Activated CD4-positive, alpha-beta T cell treated with anti-CD3 and anti-CD28 coated beads, Interleukin-2, amount 10 ng/mL, durations not matched to agents 24 days and 14 days (primary cell): ENCODE measurements at regions not wholly inside any gene's neighbourhood (a gene's known extent, or its start where the extent isn't known, plus 50 kb on each side); places are given as distances from the start of the nearest gene placed in this dataset.

ENCODE experiments used
- DNase-seq: peaks from one replicate; pipeline ENCODE4 v3.0.0; 2022
- H3K27ac Mint-ChIP-seq: one replicate; pipeline ENCODE4 v1.8.0; 2022; ENCODE audit warnings: mild to moderate bottlenecking, mixed read lengths
- H3K27me3 Mint-ChIP-seq: one replicate; pipeline ENCODE4 v1.8.0; 2022; ENCODE audit warnings: mixed read lengths
- H3K36me3 Mint-ChIP-seq: one replicate; pipeline ENCODE4 v1.8.0; 2022; ENCODE audit warnings: low read depth, mild to moderate bottlenecking, mixed read lengths
- H3K4me1 Mint-ChIP-seq: one replicate; pipeline ENCODE4 v1.8.0; 2021; ENCODE audit warnings: mixed read lengths
- H3K4me3 Mint-ChIP-seq: one replicate; pipeline ENCODE4 v1.8.0; 2022; ENCODE audit warnings: mild to moderate bottlenecking, moderate library complexity, mixed read lengths
- H3K9me3 Mint-ChIP-seq: one replicate; pipeline ENCODE4 v1.8.0; 2021; ENCODE audit warnings: mixed read lengths
- intact Hi-C: fragments of 100-400 bp; cut with micrococcal nuclease; formaldehyde crosslinking; loops from one replicate; pipeline ENCODE4 v1.15.1; 2023

DNA sequence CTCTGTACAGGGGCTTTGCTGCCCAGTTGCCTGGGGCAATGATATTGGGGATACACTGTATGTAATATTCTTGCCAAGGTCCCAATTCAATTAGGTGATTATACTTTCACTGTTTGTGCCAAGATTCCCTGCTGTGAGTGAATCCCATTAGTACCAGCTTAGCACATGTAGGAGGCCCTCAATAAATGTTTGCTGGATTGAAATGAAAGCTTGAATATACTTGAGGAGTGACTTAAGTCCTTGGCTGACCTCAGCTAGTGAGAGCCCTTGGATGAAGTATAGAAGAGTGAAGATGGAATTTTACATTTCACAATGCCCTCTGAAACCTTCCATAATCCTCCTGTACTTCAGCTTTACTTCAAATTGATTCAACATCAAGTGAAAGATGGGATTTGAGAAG, 102.9 kb downstream of the GATA6 start:
- DNase-seq, result no peak
- intact Hi-C loops, result no loop called here
- Mint-ChIP-seq H3K36me3 (no peaks in the 10 kb centered on the region), H3K4me3 (no peak overlapping the region), H3K4me1 (no peaks in the 10 kb centered on the region), H3K27me3 (no peaks in the 10 kb centered on the region), H3K27ac (no peak overlapping the region), H3K9me3 (no peaks in the 10 kb centered on the region)

DNA sequence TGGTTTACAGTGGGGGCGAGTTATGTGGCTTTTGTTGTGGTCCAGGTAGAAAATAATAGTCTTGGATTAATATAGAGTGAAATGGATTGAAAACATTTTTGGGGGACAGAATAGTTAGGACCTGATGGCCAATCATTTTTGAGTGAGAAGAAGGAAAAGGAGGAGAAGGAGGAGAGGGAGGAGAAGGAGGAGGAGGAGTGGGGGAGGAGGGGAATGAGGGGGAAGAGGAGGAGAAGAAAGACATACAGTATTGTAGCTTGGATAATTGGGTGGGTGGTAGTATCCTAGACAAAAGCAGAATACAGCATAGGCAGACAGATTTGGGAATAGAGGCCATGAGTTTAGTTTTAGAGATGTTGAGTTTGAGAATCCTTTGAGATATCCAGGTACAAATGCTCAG, 101.6 kb downstream of the GATA6 start:
- H3K36me3 Mint-ChIP-seq, result no peaks in the 10 kb centered on the region
- H3K27me3 Mint-ChIP-seq, result no peaks in the 10 kb centered on the region
- H3K27ac Mint-ChIP-seq, result no peak overlapping the region
- no peak overlapping the region for H3K4me3 Mint-ChIP-seq
- no peak for DNase-seq
- no peaks in the 10 kb centered on the region for H3K4me1 Mint-ChIP-seq
- intact Hi-C loops, result no loop called here
- H3K9me3 Mint-ChIP-seq, result no peaks in the 10 kb centered on the region

DNA sequence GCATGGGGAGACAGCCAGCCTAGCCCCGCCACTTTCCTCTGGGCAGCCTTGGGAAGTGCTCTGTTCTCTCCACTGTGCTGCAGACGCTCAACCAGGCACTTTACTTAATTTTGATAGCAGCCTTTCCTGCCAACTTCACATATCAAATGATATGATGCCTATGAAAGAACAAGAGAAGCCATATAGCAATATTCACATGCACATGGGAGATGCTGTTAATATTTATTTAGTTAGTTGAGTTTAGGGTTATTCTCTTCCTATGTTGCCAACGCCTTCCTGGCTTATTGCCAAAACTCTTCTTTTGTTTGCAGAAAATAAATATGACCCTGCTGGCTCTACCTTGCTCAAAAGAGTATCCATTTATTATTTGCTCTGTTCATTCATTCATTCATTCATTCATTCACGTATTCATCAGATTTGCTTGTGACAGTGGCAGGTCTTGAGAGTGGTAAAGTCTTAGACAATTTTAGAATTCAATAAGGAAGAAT, 99.3 kb downstream of the GATA6 start:
- no peaks in the 10 kb centered on the region for H3K36me3 Mint-ChIP-seq
- no peak for DNase-seq
- H3K27me3 Mint-ChIP-seq, result no peaks in the 10 kb centered on the region
- no peak overlapping the region for H3K27ac Mint-ChIP-seq
- H3K9me3 Mint-ChIP-seq, result no peaks in the 10 kb centered on the region
- no peak overlapping the region for H3K4me3 Mint-ChIP-seq
- intact Hi-C loops, result no loop called here
- no peaks in the 10 kb centered on the region for H3K4me1 Mint-ChIP-seq

DNA sequence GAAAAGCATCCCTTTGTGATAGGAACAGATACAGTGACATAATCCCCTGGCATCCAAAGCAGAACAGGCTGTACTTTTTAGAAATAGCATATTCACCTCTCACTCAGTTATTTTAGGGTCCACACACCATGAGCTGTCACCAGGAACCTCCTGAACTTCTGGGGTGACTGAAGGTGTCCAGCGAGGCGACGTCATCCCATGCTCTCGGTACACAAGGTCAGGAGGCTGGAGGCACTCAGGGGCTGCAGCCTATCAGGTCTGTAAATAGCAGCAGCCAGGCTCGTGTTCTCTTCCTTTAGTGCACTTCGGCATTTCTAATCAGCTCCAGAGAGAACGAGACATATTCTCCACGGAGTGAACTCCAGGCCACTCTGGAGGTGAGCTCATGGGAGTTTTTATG, 98.3 kb downstream of the GATA6 start:
- H3K4me1 Mint-ChIP-seq, result no peaks in the 10 kb centered on the region

DNA sequence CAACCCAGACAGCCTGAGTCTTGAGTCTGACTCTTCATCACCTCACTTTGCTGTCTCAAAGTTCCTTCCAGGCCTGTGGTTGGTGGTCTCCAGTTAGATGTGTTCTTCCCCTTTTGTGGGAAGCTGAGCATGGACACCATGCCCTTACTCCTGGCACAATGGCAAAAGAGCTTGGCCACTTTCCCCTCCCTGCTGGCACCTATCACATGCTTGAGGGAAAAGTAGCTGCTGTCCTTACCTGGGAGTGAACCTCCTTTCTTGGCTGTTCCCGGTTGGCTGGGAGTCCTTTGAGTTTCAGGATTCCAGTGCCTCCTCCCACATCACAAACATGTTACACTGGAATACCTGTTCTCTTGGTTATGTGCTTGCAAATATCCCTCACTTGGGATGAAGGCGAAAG, 97.8 kb downstream of the GATA6 start:
- H3K9me3 Mint-ChIP-seq, result no peaks in the 10 kb centered on the region
- intact Hi-C loops, result no loop called here
- H3K4me3 Mint-ChIP-seq, result no peak overlapping the region
- H3K4me1 Mint-ChIP-seq, result no peaks in the 10 kb centered on the region
- no peak overlapping the region for H3K27ac Mint-ChIP-seq
- no peak for DNase-seq
- H3K36me3 Mint-ChIP-seq, result no peaks in the 10 kb centered on the region
- H3K27me3 Mint-ChIP-seq, result no peaks in the 10 kb centered on the region

More for the DNA sequence above, 98.3 kb downstream of the GATA6 start:
- Mint-ChIP-seq H3K9me3 (no peaks in the 10 kb centered on the region), H3K36me3 (no peaks in the 10 kb centered on the region), H3K4me3 (no peak overlapping the region), H3K27ac (no peak overlapping the region), H3K27me3 (no peaks in the 10 kb centered on the region)
- intact Hi-C loops, result no loop called here
- no peak for DNase-seq

DNA sequence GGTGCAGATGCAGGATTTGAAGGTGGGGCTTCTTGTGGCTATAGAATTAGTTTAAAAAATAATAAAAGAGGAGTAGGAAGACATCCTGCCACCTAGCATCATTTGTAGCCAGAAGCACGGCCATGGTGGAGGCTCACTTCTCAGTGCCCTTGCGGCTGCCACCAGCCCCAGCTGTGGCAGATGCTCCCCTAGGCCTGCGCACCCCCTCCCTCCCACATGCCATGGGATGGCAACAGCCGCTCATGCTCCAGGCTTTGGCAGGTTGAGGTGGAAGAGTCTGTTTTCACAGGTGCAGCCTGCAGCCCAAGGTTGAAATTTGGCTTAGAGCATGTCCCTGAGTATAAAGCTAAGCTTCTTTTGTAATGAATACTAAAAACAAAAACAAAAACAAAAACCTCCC, 96.4 kb downstream of the GATA6 start:
- H3K9me3 Mint-ChIP-seq, result no peaks in the 10 kb centered on the region
- H3K27ac Mint-ChIP-seq, result no peak overlapping the region
- H3K4me1 Mint-ChIP-seq, result no peaks in the 10 kb centered on the region
- no peak overlapping the region for H3K4me3 Mint-ChIP-seq
- H3K36me3 Mint-ChIP-seq, result no peaks in the 10 kb centered on the region
- DNase-seq, result no peak
- no peaks in the 10 kb centered on the region for H3K27me3 Mint-ChIP-seq
- intact Hi-C loops, result no loop called here

DNA sequence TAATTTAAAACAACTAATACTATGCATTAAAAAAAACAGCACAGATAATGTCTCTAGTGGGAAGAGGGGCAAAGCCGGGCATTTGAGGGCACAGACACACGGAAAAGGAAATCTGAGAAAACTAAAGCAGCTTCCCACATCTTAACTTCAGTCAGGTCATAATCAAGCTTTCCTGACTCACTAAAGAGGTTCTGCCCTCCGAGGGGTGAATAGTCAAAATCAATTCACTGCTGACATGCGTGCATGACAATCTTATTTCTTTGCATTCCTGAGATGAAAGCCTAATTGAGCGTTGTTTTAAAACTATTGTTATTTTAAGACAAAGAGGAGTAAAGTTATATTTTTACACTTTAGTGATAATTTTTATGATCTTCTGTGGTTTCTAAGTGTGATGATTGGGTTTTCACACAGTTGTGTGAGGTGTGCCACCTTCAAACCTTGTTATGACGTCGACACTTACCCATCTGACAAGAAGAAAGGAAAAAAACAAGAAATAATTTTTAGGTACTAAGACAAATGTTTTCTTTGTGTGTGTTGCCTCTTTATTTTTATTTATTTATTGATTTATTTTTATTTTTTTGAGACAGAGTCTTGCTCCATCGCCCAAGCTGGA, 90.9 kb downstream of the GATA6 start:
- no peaks in the 10 kb centered on the region for H3K9me3 Mint-ChIP-seq
- H3K36me3 Mint-ChIP-seq, result no peaks in the 10 kb centered on the region
- H3K4me3 Mint-ChIP-seq, result no peak overlapping the region
- H3K27me3 Mint-ChIP-seq, result no peaks in the 10 kb centered on the region
- intact Hi-C loops, result no loop called here
- H3K4me1 Mint-ChIP-seq, result no peaks in the 10 kb centered on the region
- no peak overlapping the region for H3K27ac Mint-ChIP-seq
- no peak for DNase-seq

DNA sequence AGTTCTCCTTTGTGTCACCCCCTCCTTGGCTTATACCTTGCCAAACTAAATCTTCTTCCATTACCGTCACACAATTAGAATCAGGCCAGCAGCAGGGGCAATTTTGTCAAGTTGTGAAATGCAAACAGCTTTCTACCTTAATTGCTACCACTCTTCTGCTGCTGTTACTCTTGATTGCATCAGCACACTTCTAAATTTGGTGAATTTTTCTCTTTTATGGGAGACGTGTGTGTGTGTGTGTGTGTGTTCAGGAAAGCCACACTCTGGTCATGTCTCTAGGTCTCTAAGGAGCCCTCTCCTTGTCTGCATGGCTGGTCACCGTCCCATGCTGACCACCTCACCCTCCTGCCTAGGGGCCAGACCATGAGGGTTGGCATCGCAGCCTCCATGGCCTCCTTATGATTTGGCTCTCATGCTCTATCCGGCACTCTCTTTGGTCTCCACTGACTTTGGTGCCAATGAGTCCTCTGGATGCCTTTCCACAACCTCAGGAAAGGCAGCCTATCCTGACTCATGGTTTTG, 87.7 kb downstream of the GATA6 start:
- Mint-ChIP-seq H3K27ac (no peak overlapping the region), H3K4me1 (no peaks in the 10 kb centered on the region), H3K9me3 (no peaks in the 10 kb centered on the region), H3K4me3 (no peak overlapping the region), H3K27me3 (no peaks in the 10 kb centered on the region), H3K36me3 (no peaks in the 10 kb centered on the region)
- intact Hi-C loops, result no loop called here
- no peak for DNase-seq

DNA sequence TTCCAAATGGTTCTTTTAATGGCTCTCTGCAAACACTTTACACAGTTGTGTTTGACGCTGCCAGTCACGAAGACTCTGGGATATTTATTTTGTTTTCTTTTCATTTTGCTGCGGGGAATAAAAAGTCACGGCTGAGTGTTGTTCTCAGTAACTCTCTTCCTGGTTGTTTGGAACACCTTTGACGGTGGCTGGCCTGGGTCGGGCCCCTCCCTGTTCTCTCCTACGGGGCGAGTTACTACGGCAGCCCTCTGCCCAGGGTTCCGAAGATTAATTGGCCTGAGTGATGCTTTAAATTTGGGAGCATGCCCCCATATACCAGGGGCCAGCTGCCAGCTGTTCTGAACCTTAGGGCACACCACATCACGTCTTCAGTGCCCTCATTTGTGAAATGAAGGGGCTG, 84.7 kb downstream of the GATA6 start:
- no peaks in the 10 kb centered on the region for H3K27me3 Mint-ChIP-seq
- no peaks in the 10 kb centered on the region for H3K4me1 Mint-ChIP-seq
- no peak overlapping the region for H3K27ac Mint-ChIP-seq
- intact Hi-C loops, result no loop called here
- no peak for DNase-seq
- H3K9me3 Mint-ChIP-seq, result no peaks in the 10 kb centered on the region
- H3K4me3 Mint-ChIP-seq, result no peak overlapping the region
- H3K36me3 Mint-ChIP-seq, result no peaks in the 10 kb centered on the region

DNA sequence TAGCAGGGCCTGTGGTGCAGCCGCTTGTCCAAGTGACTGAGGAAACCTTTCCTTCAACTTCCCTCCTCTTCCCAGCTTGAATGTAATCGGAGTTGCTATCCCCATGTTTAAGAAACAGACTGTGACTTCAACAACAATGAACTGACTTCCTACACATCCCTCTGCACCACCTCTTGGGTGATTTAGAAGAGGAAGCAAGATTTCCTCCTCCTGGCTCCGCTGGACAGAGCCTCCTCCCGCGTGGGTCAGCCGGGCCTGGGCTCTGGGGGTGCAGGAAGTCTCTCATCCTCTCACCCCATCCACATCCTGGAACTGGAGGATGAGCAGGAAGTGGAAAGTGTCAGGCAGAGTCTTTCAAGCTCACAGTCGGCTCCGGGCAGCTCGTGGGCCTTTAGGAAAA, 84.3 kb downstream of the GATA6 start:
- H3K4me1 Mint-ChIP-seq, result no peaks in the 10 kb centered on the region
- H3K27me3 Mint-ChIP-seq, result no peaks in the 10 kb centered on the region
- intact Hi-C loops, result no loop called here
- no peak overlapping the region for H3K27ac Mint-ChIP-seq
- no peak overlapping the region for H3K4me3 Mint-ChIP-seq
- DNase-seq, result no peak
- H3K9me3 Mint-ChIP-seq, result no peaks in the 10 kb centered on the region
- H3K36me3 Mint-ChIP-seq, result no peaks in the 10 kb centered on the region

DNA sequence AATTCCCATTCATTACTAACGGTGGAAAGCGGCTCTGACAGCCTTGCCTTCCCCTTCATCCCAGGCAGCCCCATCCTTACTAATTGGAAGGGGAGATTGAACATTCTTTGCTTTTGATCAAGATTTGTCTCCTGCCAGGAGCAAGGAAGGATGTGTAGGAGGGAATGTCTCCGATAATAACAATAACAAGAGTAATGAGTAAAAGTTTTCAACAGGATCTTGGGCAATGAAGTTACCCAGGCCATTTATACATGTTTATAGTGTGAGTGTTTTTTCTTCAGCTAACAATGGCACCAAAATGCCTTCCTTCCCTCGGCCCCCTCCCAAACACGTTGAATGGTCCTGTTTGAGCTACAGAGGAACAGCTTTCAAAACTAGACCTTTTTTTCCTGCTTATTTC, 83.8 kb downstream of the GATA6 start:
- H3K4me3 Mint-ChIP-seq, result no peak overlapping the region
- H3K4me1 Mint-ChIP-seq, result no peaks in the 10 kb centered on the region
- intact Hi-C loops, result no loop called here
- no peaks in the 10 kb centered on the region for H3K36me3 Mint-ChIP-seq
- H3K9me3 Mint-ChIP-seq, result no peaks in the 10 kb centered on the region
- no peak overlapping the region for H3K27ac Mint-ChIP-seq
- H3K27me3 Mint-ChIP-seq, result no peaks in the 10 kb centered on the region
- DNase-seq, result no peak
